ENCODE measurements at regions not wholly inside any gene's neighbourhood (a gene's known extent, or its start where the extent isn't known, plus 50 kb on each side); places are given as distances from the start of the nearest gene placed in this dataset.

- TF ChIP-seq EZH2phosphoT487 (IDR thresholded peaks at IDR 0.05) = no peak
- TF ChIP-seq CTCF (IDR thresholded peaks at IDR 0.05) = no peak
Measured at GRCh38 chr11:92588393-92588792, 363.8 kb downstream of the FAT3 start.
